Stimulated activated naive B cell treated with anti-CD40 and anti-IgM and Interleukin-4, amounts not matched to agents 10 μg/mL and 1 μg/mL and 100 μg/mL, for 72 hours (primary cell): ENCODE measurements at regions not wholly inside any gene's neighbourhood (a gene's known extent, or its start where the extent isn't known, plus 50 kb on each side); places are given as distances from the start of the nearest gene placed in this dataset.
"Not testable (repeated sequence)": the region's sequence is repeated elsewhere in the genome, so short reads cannot be mapped to it uniquely, and the experiment has no call there.

Experiments
- ATAC-seq, 2 donors: fragments of 150-1000 bp; cut with Tn5 transposase; replicated peaks; 2 replicates each; pipeline ENCODE4 v1.10.0; 2021; ENCODE audit warnings: moderate library complexity in 1 of 2
- DNase-seq: peaks from one replicate; pipeline ENCODE4 v3.0.0; 2021
- H3K27ac Mint-ChIP-seq: one replicate; pipeline ENCODE4 v1.8.0; 2022; ENCODE audit warnings: mild to moderate bottlenecking, mixed read lengths
- H3K27me3 Mint-ChIP-seq, 2 donors: one replicate each; pipeline ENCODE4 v1.8.0; 2022; ENCODE audit warnings: mixed read lengths in 2 of 2
- H3K36me3 Mint-ChIP-seq, 2 donors: one replicate each; pipeline ENCODE4 v1.8.0; 2022; ENCODE audit warnings: mixed read lengths in 2 of 2, mild to moderate bottlenecking in 1 of 2
- H3K4me1 Mint-ChIP-seq, 2 donors: one replicate each; pipeline ENCODE4 v1.8.0; 2022; ENCODE audit warnings: mixed read lengths in 2 of 2, mild to moderate bottlenecking in 1 of 2
- H3K4me3 Mint-ChIP-seq, 2 donors: one replicate each; pipeline ENCODE4 v1.8.0; 2022; ENCODE audit warnings: mild to moderate bottlenecking in 2 of 2, mixed read lengths in 2 of 2, moderate library complexity in 1 of 2
- H3K9me3 Mint-ChIP-seq, 2 donors: one replicate each; pipeline ENCODE4 v1.8.0; 2022; ENCODE audit warnings: mixed read lengths in 2 of 2, mild to moderate bottlenecking in 1 of 2

DNA sequence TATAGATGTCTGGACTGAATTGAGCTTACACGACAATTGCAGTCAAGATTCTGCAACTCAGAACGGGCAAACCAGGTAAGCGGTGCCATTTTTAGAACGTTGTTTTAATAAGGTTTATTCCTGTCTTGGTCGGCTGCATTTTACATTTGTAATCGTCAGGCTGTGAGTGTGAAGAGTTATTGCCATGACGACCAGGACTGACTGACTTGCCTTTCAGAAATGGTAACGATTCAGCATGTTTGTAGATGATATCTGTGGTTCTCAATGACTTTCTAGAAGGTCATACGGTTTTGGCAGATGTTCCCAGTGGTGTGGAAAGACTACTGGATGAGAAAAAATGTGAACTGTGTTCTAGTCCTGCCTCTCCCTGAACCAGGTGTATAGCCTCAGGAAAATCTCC, 271.3 kb upstream of the B3GALT2 start:
- no peak overlapping the region for H3K4me3 Mint-ChIP-seq
- ATAC-seq = no peak
- H3K27ac Mint-ChIP-seq = no peak overlapping the region
- no peak for DNase-seq
- no peaks in the 10 kb centered on the region for H3K36me3 Mint-ChIP-seq
- peaks cover 0 to 2% of the 10 kb centered on the region in 2 donors for H3K9me3 Mint-ChIP-seq
- no peaks in the 10 kb centered on the region for H3K27me3 Mint-ChIP-seq
- H3K4me1 Mint-ChIP-seq = peaks cover 0 to 6% of the 10 kb centered on the region in 2 donors

DNA sequence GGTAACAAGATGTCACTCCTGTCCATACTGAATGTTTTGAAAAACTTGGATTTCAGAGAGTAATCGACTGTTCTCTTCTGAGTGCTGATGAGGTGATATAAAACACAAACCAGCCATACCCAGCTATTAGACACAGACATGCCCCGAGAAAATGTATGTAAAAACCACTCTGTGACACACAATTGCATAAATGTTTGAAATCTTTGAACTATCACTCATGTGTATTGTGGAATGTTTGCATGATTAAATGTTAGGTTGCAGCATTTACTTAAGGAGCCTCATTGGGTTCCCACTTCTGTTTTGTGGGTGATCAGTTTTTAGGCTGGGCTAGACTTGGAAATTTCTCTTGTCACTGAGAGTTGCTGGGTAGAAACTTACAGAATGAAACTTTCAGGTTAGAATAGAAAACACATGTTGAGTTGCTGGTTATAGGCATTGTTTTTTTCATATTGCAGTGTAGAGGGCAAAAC, 270.4 kb upstream of the B3GALT2 start:
- no peak overlapping the region for H3K4me3 Mint-ChIP-seq
- DNase-seq = no peak
- no peaks in the 10 kb centered on the region for H3K27me3 Mint-ChIP-seq
- no peak for ATAC-seq
- H3K4me1 Mint-ChIP-seq = peaks cover 0 to 4% of the 10 kb centered on the region in 2 donors
- peaks cover 0 to 2% of the 10 kb centered on the region in 2 donors for H3K9me3 Mint-ChIP-seq
- H3K27ac Mint-ChIP-seq = no peak overlapping the region
- no peaks in the 10 kb centered on the region for H3K36me3 Mint-ChIP-seq

DNA sequence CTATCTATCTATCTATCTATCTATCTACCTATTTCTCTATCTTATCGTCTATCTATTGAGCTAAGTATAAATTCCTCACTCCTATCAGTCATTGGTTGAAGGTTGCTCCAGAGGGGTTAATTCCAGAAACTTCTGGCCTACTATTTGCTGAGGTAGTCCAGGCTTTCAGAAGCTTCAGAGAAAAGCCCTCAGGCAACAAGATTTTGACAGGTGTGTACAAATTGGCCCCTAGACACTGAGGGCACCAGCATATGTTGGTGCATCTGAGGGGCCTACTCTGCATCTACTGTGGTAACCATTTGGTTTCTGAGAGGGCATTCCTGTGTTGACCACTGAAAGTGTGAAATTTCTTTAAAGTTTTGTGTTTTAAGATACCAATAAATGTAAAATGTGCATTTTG, 265.2 kb upstream of the B3GALT2 start:
- Mint-ChIP-seq H3K27ac (no peak overlapping the region), H3K9me3 (peaks cover 0 to 1% of the 10 kb centered on the region in 2 donors), H3K36me3 (peaks cover 0 to 2% of the 10 kb centered on the region in 2 donors), H3K27me3 (no peaks in the 10 kb centered on the region), H3K4me3 (no peak overlapping the region), H3K4me1 (peaks cover 11 to 12% of the 10 kb centered on the region in 2 donors)
- no peak for ATAC-seq
- DNase-seq = no peak

DNA sequence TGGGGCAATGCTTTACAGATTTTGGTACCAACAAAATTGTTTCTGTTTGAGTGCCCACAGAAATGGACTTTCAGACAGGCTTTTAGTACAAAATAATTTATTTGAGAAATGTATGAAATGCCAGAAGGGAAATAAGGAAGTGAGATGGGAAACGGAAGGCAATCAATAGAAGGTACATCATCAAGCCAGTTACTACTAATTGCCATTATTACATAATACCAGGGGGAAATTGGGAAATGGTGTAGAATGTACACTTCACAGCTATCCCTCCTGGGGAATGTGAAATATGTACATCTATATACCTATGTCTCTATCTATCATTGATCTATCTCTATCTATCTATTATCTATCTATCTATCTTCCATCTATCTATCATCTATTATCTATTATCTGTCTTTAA, 264.6 kb upstream of the B3GALT2 start:
- H3K9me3 Mint-ChIP-seq = peaks cover 0 to 3% of the 10 kb centered on the region in 2 donors
- no peak for ATAC-seq
- H3K27ac Mint-ChIP-seq = no peak overlapping the region

DNA sequence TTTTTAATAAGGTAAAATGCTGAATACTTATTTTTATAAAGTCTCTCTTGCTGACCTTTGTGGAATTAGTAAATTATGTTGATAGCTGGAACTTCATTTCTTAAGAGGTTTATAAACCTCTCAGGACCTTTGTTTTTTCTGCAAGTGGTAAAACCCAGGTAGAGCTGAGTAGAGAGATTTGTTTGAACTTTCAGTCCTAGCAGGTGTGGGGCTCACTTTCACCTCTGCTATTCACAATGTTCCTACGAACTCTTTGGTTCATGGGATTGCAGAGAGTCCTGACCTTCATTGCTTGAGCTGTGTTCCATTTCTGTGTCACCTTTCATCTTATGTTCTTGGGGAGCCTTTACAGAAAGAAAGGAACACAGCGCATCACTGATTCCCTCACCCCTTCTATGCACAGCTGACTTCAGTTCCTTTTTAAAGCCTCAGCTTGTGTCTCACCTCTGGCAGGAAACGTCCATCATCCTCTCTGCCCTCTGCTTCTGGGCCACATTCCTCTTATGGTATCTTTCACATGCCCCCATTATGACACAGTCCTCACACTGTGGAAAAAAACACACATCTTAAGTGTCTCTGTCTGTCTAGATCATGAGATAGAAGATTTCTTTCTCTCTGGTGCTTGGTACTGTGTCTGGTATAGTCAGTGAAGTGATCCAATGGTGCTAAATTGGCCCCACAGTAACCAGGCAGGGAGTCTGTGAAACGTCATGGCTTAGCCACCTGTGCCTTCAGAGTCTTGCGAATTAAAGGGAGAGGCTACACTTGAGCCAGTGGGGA, 262.5 kb upstream of the B3GALT2 start:
- Mint-ChIP-seq H3K4me1 (peaks cover 11 to 12% of the 10 kb centered on the region in 2 donors), H3K4me3 (peak overlapping the region; percentile 15 to 28), H3K27me3 (no peaks in the 10 kb centered on the region), H3K27ac (peak overlapping the region; percentile 91), H3K36me3 (peaks cover 0 to 2% of the 10 kb centered on the region in 2 donors), H3K9me3 (peaks cover 0 to 3% of the 10 kb centered on the region in 2 donors)
- ATAC-seq (peak; percentile 93 to 95), DNase-seq (peak; percentile 9)

More for the DNA sequence above, 264.6 kb upstream of the B3GALT2 start:
- DNase-seq = no peak
- no peak overlapping the region for H3K4me3 Mint-ChIP-seq
- H3K36me3 Mint-ChIP-seq = peaks cover 0 to 2% of the 10 kb centered on the region in 2 donors
- peaks cover 11 to 12% of the 10 kb centered on the region in 2 donors for H3K4me1 Mint-ChIP-seq
- no peaks in the 10 kb centered on the region for H3K27me3 Mint-ChIP-seq

DNA sequence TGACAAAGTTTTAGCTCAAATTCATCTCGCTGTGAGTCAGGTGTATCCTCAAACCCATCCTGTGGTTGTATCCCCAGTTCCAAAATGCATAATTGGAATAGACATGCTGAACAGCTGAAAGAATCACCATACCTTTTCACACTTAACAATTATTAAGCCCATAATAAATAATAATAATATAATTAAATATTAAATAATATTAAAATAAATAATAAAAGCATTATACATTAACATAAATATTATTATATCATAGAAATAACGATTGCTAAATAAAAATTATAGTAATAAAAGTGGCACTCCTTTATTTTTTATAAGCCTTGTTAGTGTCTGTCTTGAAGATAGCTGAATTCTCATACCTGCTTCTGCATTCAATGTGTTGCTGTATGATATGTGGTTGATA, 257.5 kb upstream of the B3GALT2 start:
- Mint-ChIP-seq H3K4me3 (no peak overlapping the region), H3K27me3 (no peaks in the 10 kb centered on the region), H3K36me3 (no peaks in the 10 kb centered on the region), H3K9me3 (peaks cover 0 to 7% of the 10 kb centered on the region in 2 donors), H3K27ac (no peak overlapping the region), H3K4me1 (peaks cover 3 to 6% of the 10 kb centered on the region in 2 donors)
- ATAC-seq = no peak
- DNase-seq = no peak

DNA sequence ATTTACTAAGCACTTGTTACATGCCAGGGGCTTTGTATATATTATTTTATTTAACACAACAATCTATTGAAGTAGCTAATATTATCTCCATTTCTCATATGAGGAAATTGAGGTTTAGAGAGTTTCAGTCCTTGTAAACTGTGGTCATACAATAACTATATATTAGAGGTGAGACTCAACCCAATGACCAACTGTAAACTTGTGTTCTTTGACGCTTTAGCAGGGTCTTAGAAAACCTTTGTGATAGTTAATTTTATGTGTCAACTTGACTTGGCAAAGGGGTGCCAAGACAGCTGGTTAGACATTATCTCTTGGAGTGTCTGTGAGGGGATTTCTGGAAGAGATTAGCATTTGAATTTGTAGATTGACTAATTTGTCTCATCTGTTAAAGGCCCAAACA, 252.4 kb upstream of the B3GALT2 start:
- no peaks in the 10 kb centered on the region for H3K27me3 Mint-ChIP-seq
- H3K4me1 Mint-ChIP-seq = peaks cover 0 to 12% of the 10 kb centered on the region in 2 donors
- peaks cover 4 to 5% of the 10 kb centered on the region in 2 donors for H3K36me3 Mint-ChIP-seq
- H3K27ac Mint-ChIP-seq = no peak overlapping the region
- ATAC-seq = peak; percentile 62 to 65
- H3K4me3 Mint-ChIP-seq = no peak overlapping the region
- no peak for DNase-seq
- peaks cover 5 to 10% of the 10 kb centered on the region in 2 donors for H3K9me3 Mint-ChIP-seq

DNA sequence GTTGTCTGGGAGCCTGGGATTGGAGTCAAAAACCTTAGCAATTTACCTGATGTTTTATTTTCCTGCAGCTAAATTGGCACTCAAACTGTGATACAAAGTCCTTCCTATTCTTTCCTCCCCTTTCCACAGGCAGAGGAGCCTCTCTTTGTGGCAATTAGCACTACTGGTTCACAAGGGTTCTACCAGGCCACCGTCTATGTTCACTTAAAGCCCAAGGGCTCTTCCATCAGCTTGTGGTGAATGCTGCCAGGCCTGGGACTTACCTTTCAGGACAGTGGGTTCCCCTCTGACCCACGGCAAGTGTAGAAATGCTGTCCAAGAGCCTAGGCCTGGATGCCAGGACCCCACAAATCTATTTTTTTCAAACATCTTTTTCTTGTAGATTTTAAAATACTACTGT, 251.9 kb upstream of the B3GALT2 start:
- no peak overlapping the region for H3K4me3 Mint-ChIP-seq

DNA sequence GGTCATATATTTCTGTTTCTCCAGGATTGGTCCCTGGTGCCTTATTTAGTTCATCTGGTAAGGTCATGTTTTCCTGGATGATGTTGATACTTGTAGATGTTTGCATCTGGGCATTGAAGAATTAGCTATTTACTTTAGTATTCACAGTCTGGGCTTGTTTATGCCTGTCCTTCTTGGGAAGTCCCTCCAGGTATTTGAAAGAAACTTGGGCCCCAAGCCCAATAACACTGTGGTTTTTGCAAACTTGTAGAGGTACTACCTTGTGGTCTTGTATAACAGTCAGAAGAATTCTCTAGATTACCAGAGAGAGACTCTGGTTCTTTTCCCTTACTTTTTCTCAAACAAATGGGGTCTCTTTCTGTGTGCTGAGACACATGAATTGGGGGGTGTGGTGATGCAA, 251.4 kb upstream of the B3GALT2 start:
- Mint-ChIP-seq H3K4me1 (peaks cover 0 to 12% of the 10 kb centered on the region in 2 donors), H3K9me3 (peaks cover 12 to 18% of the 10 kb centered on the region in 2 donors), H3K36me3 (peaks cover 11 to 12% of the 10 kb centered on the region in 2 donors), H3K27ac (no peak overlapping the region), H3K27me3 (no peaks in the 10 kb centered on the region), H3K4me3 (no peak overlapping the region)
- DNase-seq = no peak
- peak; percentile 38 to 52 for ATAC-seq

More for the DNA sequence above, 251.9 kb upstream of the B3GALT2 start:
- peaks cover 0 to 12% of the 10 kb centered on the region in 2 donors for H3K4me1 Mint-ChIP-seq
- H3K9me3 Mint-ChIP-seq = peaks cover 10 to 15% of the 10 kb centered on the region in 2 donors
- no peak overlapping the region for H3K27ac Mint-ChIP-seq
- peak in 1 of 2 donors; percentile 18 for ATAC-seq
- peaks cover 8 to 9% of the 10 kb centered on the region in 2 donors for H3K36me3 Mint-ChIP-seq
- no peaks in the 10 kb centered on the region for H3K27me3 Mint-ChIP-seq
- no peak for DNase-seq

DNA sequence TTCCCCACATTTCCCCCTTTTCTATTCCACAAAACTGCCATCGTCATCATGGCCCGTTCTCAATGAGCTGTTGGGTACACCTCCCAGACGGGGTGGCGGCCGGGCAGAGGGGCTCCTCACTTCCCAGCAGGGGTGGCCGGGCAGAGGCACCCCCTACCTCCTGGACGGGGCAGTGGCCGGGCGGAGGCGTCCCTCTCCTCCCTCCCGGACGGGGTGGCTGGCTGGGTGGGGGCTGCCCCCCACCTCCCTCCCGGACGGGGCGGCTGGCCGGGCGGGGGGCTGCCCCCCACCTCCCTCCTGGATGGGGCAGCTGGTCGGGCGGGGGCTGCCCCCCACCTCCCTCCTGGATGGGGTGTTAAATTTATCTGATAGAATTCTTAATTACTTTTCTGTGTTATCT, 250.9 kb upstream of the B3GALT2 start:
- H3K4me3 Mint-ChIP-seq, H3K27me3 Mint-ChIP-seq, DNase-seq, ATAC-seq, H3K27ac Mint-ChIP-seq: not testable (repeated sequence)
- peaks cover 0 to 12% of the 10 kb centered on the region in 2 donors for H3K4me1 Mint-ChIP-seq
- peaks cover 11 to 14% of the 10 kb centered on the region in 2 donors for H3K36me3 Mint-ChIP-seq
- H3K9me3 Mint-ChIP-seq = peaks cover 17 to 20% of the 10 kb centered on the region in 2 donors

DNA sequence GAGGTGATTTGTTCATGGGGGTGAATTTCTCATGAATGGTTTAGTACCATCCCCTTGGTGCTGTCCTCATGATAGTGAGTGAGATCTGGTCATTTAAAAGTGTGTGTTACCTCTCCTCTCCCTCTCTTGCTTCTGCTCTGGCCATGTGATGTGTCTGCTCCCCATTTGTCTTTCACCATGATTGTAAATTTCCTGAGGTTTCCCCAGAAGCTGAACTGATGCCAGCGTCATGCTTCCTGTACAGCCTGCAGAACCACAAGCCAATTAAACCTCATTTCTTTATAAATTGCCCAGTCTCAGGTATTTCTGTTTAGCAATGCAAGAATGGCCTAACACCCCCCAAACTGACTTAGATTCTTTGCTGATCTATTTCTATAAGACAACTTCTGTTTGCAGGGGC, 249.4 kb upstream of the B3GALT2 start:
- DNase-seq (no peak), ATAC-seq (no peak)
- H3K4me1 Mint-ChIP-seq = peaks cover 0 to 12% of the 10 kb centered on the region in 2 donors
- no peak overlapping the region for H3K27ac Mint-ChIP-seq
- H3K9me3 Mint-ChIP-seq = peaks cover 21 to 23% of the 10 kb centered on the region in 2 donors
- H3K4me3 Mint-ChIP-seq = no peak overlapping the region
- peaks cover 14 to 20% of the 10 kb centered on the region in 2 donors for H3K36me3 Mint-ChIP-seq
- peaks cover 6 to 7% of the 10 kb centered on the region in 2 donors for H3K27me3 Mint-ChIP-seq

DNA sequence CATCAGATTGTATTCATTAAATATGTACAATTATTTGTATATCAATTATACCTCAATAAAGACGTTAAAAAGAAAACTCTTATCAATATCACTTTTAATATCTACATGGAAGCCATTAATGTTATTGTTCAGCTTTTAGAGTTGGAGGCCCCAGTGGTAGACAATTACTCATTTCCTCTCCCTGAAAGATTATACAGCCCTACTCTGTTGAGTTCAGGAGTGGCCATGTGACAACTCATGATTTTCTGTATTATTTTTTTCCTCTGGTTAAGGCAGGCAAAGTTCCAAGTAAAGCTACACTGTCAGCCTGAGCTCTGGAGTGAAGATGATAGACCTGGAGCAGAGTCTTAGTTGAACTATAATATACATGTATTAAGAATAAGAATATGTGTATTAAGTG, 247.9 kb upstream of the B3GALT2 start:
- H3K27ac Mint-ChIP-seq = no peak overlapping the region
- ATAC-seq = no peak
- no peak for DNase-seq

DNA sequence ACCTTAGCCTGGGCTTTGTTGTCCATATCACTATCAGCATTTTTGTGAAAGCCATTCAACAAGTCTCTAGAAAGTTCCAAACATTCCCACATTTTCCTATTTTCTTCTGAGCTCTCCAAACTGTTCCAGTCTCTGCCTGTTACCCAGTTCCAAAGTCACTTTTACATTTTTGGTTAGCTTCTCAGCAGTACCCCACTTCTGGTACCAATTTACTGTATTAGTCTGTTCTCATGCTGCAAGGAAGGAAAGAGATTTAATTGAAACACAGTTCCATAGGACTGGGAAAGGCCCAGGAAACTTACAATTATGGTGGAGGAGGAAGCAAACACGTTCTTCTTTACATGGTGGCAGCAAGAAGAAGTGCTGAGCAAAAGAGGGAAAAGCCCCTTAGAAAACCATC, 247.2 kb upstream of the B3GALT2 start:
- Mint-ChIP-seq H3K9me3 (peaks cover 19 to 23% of the 10 kb centered on the region in 2 donors), H3K4me1 (peaks cover 0 to 8% of the 10 kb centered on the region in 2 donors), H3K27ac (no peak overlapping the region)

More for the DNA sequence above, 247.9 kb upstream of the B3GALT2 start:
- Mint-ChIP-seq H3K4me1 (peaks cover 0 to 12% of the 10 kb centered on the region in 2 donors), H3K4me3 (no peak overlapping the region), H3K27me3 (peaks cover 6 to 7% of the 10 kb centered on the region in 2 donors), H3K36me3 (peaks cover 14 to 20% of the 10 kb centered on the region in 2 donors), H3K9me3 (peaks cover 19 to 23% of the 10 kb centered on the region in 2 donors)

DNA sequence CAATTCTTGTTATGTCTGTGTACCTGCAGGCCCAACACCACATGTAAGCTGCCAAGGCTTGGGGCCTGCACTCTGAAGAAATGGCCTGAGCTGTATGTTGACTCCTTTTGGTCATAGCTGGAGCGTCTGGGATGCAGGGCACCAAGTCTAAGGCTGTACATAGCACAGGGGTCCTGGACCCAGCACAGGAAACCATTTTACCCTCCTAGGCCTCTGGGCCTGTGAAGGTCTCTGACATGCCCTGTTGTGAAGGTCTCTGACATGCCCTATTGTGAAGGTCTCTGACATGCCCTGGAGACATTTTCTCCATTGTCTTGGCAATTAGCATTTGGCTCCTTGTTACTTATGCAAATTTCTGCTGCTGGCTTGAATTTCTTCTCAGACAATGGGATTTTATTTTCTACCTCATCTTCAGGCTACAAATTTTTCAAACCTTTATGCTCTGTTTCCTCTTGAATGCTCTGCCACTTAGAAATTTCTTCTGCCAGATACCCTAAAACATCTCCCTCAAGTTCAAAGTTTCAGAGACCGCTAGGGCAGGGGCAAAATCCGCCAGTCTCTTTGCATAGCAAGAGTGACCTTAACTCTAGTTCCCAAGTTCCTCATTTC, 246.7 kb upstream of the B3GALT2 start:
- Mint-ChIP-seq H3K27me3 (peaks cover 6 to 7% of the 10 kb centered on the region in 2 donors), H3K27ac (no peak overlapping the region), H3K4me1 (peaks cover 0 to 5% of the 10 kb centered on the region in 2 donors), H3K36me3 (peaks cover 14 to 20% of the 10 kb centered on the region in 2 donors), H3K4me3 (no peak overlapping the region), H3K9me3 (peaks cover 19 to 23% of the 10 kb centered on the region in 2 donors)
- DNase-seq (no peak), ATAC-seq (no peak)

More for the DNA sequence above, 247.2 kb upstream of the B3GALT2 start:
- Mint-ChIP-seq H3K4me3 (no peak overlapping the region), H3K36me3 (peaks cover 14 to 20% of the 10 kb centered on the region in 2 donors), H3K27me3 (peaks cover 6 to 7% of the 10 kb centered on the region in 2 donors)
- ATAC-seq (no peak), DNase-seq (no peak)
